OCI-LY7 (cell line): ENCODE measurements at regions not wholly inside any gene's neighbourhood (a gene's known extent, or its start where the extent isn't known, plus 50 kb on each side); places are given as distances from the start of the nearest gene placed in this dataset.

ENCODE experiments used
- BruUV-seq: library from RNA; stranded (reverse); fragments of 400-500 nt; replicated peaks from 2 replicates; lab custom pipeline; 2021; lab: Mats Ljungman, UMichigan
- CTCF ChIA-PET: fragments of 300-600 bp; sonication (Branson Sonifier 250); formaldehyde crosslinking; loops from one replicate; lab custom pipeline; 2022; ENCODE audit warnings: antibody characterized with exemption; ENCODE audit not compliant: unreplicated experiment; lab: Charles Lee
- POLR2A ChIA-PET: fragments of 300-600 bp; sonication (Branson Sonifier 250); formaldehyde crosslinking; loops from one replicate; lab custom pipeline; 2022; ENCODE audit warnings: antibody characterized with exemption; lab: Charles Lee
- DNase-seq: peaks from one replicate; pipeline ENCODE4 v3.0.0-alpha.2; 2015; ENCODE audit warnings: low spot score
- H2AFZ ChIP-seq: fragments of 200-600 bp; sonication (generic), shearing (Covaris generic); 2 replicates; pipeline ENCODE4 v1.6.1; 2014; ENCODE audit warnings: mild to moderate bottlenecking, antibody characterized with exemption, low read length, moderate library complexity
- H3K27ac ChIP-seq: fragments of 200-600 bp; sonication (generic); 2 replicates; pipeline ENCODE4 v1.5.1; 2014; ENCODE audit warnings: mixed run types, low read depth, mild to moderate bottlenecking, moderate library complexity, low read length, inconsistent platforms; ENCODE audit not compliant: poor library complexity, severe bottlenecking
- H3K36me3 ChIP-seq: fragments of 200-600 bp; sonication (generic); 2 replicates; pipeline ENCODE4 v1.6.1; 2014; ENCODE audit warnings: mild to moderate bottlenecking, antibody characterized with exemption, low read length, moderate library complexity, mixed read lengths; ENCODE audit not compliant: insufficient read depth
- H3K4me1 ChIP-seq: fragments of 200-600 bp; sonication (generic); 2 replicates; pipeline ENCODE4 v1.5.1; 2014; ENCODE audit warnings: mild to moderate bottlenecking, low read length; ENCODE audit not compliant: insufficient read depth, poor library complexity, severe bottlenecking
- H3K4me2 ChIP-seq: fragments of 200-600 bp; sonication (generic); 2 replicates; pipeline ENCODE4 v1.6.1; 2014; ENCODE audit warnings: mild to moderate bottlenecking, low read length
- H3K4me3 ChIP-seq: fragments of 200-600 bp; sonication (generic); 2 replicates; pipeline ENCODE4 v1.5.1; 2014; ENCODE audit warnings: mild to moderate bottlenecking, low read depth, low read length; ENCODE audit not compliant: poor library complexity, severe bottlenecking
- H3K79me2 ChIP-seq: fragments of 200-600 bp; sonication (generic); 2 replicates; pipeline ENCODE4 v1.6.1; 2016; ENCODE audit warnings: low read depth, mild to moderate bottlenecking, low read length, moderate library complexity, mixed read lengths; ENCODE audit not compliant: insufficient read depth
- H3K9me2 ChIP-seq: fragments of 200-600 bp; sonication (generic); 2 replicates; pipeline ENCODE4 v1.6.1; 2016; ENCODE audit warnings: mild to moderate bottlenecking, low read length, mixed read lengths; ENCODE audit not compliant: insufficient read depth
- H3K9me3 ChIP-seq: fragments of 200-600 bp; sonication (generic); 2 replicates; pipeline ENCODE4 v1.6.1; 2014; ENCODE audit warnings: mild to moderate bottlenecking, mixed run types, low read length, mixed read lengths
- H4K20me1 ChIP-seq: fragments of 200-600 bp; sonication (generic); 2 replicates; pipeline ENCODE4 v1.6.1; 2014; ENCODE audit warnings: mild to moderate bottlenecking, antibody characterized with exemption, low read length, moderate library complexity, mixed read lengths; ENCODE audit not compliant: insufficient read depth
- EZH2phosphoT487 ChIP-seq: fragments of 200-600 bp; sonication (generic); IDR thresholded peaks from 2 replicates; pipeline ENCODE4 v1.6.1; 2018; ENCODE audit warnings: low read depth, borderline replicate concordance, mild to moderate bottlenecking, mixed run types, antibody characterized with exemption, low read length, moderate library complexity, mixed read lengths
- intact Hi-C: fragments of 100-400 bp; cut with micrococcal nuclease; formaldehyde crosslinking; loops from one replicate; pipeline ENCODE4 v1.10.0; 2022; ENCODE audit not compliant: unreplicated experiment
- TF ChIP-seq, protein P1 (sequence below): fragments of 200-600 bp; sonication (generic); conservative IDR thresholded peaks from 2 replicates; pipeline ENCODE4 v1.5.1; 2014; ENCODE audit warnings: mild to moderate bottlenecking, antibody characterized with exemption, low read length, moderate library complexity, mixed read lengths

DNA sequence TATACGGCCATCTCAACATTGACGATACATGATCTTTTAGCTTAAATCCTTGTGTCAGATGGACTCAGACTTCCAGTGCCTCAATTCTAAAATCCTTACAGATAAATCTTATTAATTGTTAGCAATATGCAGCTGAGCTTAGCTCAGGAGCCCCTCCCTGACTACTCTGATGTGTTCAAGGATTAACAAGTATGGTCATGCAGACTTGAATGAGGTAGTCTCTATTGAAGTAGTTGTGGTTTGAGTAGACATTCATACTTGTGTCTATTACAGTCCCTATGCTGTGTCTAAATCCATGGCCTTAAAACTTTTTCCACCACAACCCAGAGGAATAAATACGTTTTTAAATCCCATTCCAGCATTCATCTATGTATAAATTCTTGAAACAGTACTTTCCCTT is 119.5 kb downstream of the NUP35 start:
- Histone ChIP-seq H3K27ac (no peak overlapping the region), H3K36me3 (no peaks in the 10 kb centered on the region), H3K79me2 (no peaks in the 10 kb centered on the region), H3K4me1 (no peaks in the 10 kb centered on the region), H2AFZ (no peak overlapping the region), H3K9me2 (no peaks in the 10 kb centered on the region), H3K9me3 (no peaks in the 10 kb centered on the region), H3K4me2 (no peak overlapping the region), H4K20me1 (no peaks in the 10 kb centered on the region), H3K4me3 (no peak overlapping the region)
- POLR2A ChIA-PET, result interaction anchor here (0.5 to 1.0 kb wide), 2 partner anchors 81 to 1468 kb away, joined by 3 to 4 read pairs; no protein-coding TSS in a partner anchor
- no peak for DNase-seq
- CTCF ChIA-PET, result no interaction called here
- TF ChIP-seq EZH2phosphoT487, result no peak
- TF ChIP-seq, protein P1, sequence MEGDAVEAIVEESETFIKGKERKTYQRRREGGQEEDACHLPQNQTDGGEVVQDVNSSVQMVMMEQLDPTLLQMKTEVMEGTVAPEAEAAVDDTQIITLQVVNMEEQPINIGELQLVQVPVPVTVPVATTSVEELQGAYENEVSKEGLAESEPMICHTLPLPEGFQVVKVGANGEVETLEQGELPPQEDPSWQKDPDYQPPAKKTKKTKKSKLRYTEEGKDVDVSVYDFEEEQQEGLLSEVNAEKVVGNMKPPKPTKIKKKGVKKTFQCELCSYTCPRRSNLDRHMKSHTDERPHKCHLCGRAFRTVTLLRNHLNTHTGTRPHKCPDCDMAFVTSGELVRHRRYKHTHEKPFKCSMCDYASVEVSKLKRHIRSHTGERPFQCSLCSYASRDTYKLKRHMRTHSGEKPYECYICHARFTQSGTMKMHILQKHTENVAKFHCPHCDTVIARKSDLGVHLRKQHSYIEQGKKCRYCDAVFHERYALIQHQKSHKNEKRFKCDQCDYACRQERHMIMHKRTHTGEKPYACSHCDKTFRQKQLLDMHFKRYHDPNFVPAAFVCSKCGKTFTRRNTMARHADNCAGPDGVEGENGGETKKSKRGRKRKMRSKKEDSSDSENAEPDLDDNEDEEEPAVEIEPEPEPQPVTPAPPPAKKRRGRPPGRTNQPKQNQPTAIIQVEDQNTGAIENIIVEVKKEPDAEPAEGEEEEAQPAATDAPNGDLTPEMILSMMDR, result no peak
- no TSS peak for BruUV-seq
- intact Hi-C loops, result no loop called here

DNA sequence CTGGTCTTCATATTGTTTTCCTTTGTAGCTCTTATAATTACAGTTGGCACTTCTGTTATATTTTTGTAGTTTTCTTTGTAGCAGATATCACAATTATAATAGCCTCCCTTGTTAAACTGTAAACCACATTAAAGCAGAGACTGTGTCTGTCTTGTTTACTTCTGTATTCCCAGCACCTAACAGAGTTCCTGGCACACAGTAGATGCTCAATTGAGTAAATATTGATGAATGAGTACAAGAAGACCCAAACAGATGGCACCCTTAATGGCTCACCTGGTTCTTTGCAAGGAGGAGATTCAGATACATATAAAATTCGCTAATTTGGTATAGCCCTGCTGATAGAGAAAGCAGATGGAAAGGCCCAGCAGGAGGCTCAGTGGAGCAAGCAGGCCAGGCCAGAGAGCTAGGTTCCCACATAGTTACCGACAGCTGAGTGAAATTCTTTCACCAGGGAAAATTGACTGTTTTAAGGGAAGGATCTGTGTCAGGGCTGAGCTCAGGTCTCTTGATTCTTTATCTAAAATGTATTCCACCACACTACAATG is 120.1 kb downstream of the NUP35 start:
- H3K4me3 ChIP-seq, result no peak overlapping the region
- ChIA-PET CTCF (no interaction called here), POLR2A (interaction anchor here (0.5 to 1.0 kb wide), 5 partner anchors 81 to 1654 kb away, joined by 3 to 4 read pairs (median 3); no protein-coding TSS in a partner anchor)
- TF ChIP-seq, protein P1, result no peak
- TF ChIP-seq EZH2phosphoT487, result no peak
- DNase-seq, result no peak
- no peaks in the 10 kb centered on the region for H3K9me2 ChIP-seq
- H4K20me1 ChIP-seq, result peaks cover 4% of the 10 kb centered on the region; the same call in 1 of the 2 replicates
- no peak overlapping the region for H3K4me2 ChIP-seq
- H3K79me2 ChIP-seq, result no peaks in the 10 kb centered on the region
- H3K9me3 ChIP-seq, result no peaks in the 10 kb centered on the region
- BruUV-seq, result no TSS peak
- H3K36me3 ChIP-seq, result no peaks in the 10 kb centered on the region
- no peak overlapping the region for H3K27ac ChIP-seq
- intact Hi-C loops, result no loop called here
- no peaks in the 10 kb centered on the region for H3K4me1 ChIP-seq
- no peak overlapping the region for H2AFZ ChIP-seq

DNA sequence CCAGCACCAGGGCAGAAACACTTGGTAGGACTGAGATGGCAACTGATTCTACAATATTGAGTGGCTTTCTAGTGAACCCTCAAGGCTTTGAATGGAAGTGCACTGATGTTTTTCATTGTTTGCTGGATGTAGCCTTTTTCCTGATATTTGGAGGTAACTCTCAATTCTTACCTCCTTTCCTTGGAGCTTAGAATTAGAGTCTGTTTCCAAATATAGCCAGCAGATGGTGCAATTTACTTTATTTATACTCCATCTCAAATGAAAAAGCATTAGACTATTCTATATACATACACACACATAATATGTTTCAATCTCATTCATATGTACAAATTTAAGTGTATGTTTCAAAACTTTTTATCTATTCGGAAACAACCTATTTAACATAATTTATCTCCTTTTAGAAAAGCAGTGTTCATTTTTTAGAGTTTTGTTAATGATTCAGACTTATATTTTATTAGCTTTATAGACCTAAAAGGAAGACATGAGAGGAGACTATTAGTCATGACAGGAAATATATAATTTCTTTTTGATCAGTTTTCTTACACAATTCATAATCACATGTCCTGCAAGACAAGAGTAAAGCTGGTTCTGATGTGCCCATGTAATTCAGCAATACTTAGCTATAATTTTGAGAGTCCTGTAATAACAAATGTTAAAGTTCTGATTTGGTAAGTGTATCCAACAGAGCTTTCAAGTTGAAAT is 124.8 kb downstream of the NUP35 start:
- H3K4me3 ChIP-seq, result no peak overlapping the region
- peaks cover 5% of the 10 kb centered on the region; the same call in 1 of the 2 replicates for H4K20me1 ChIP-seq
- H3K27ac ChIP-seq, result no peak overlapping the region
- H3K4me1 ChIP-seq, result no peaks in the 10 kb centered on the region
- DNase-seq, result peak; percentile 33
- no peaks in the 10 kb centered on the region for H3K9me2 ChIP-seq
- no TSS peak for BruUV-seq
- H2AFZ ChIP-seq, result no peak overlapping the region
- no peak overlapping the region for H3K4me2 ChIP-seq
- TF ChIP-seq, protein P1, result peak; percentile 82
- no peak for TF ChIP-seq EZH2phosphoT487
- intact Hi-C loops, result no loop called here
- CTCF ChIA-PET, result no interaction called here
- no peaks in the 10 kb centered on the region for H3K79me2 ChIP-seq
- no peaks in the 10 kb centered on the region for H3K36me3 ChIP-seq
- POLR2A ChIA-PET, result interaction anchor here (1.4 kb wide), 1 partner anchor 9 kb away, joined by 5 read pairs; no protein-coding TSS in a partner anchor
- no peaks in the 10 kb centered on the region for H3K9me3 ChIP-seq
